ENCODE measurements at regions not wholly inside any gene's neighbourhood (a gene's known extent, or its start where the extent isn't known, plus 50 kb on each side); places are given as distances from the start of the nearest gene placed in this dataset.
"Not testable (repeated sequence)": the region's sequence is repeated elsewhere in the genome, so short reads cannot be mapped to it uniquely, and the experiment has no call there.

GRCh38 chrX:96430756-96431455, 253.7 kb upstream of the DIAPH2 start:
- no peak for DNase-seq (ENCODE audit: low read depth)

GRCh38 chrX:96432647-96433046, 252.0 kb upstream of the DIAPH2 start:
- no peak for DNase-seq (ENCODE audit: low read depth)

- DNase-seq (ENCODE audit: low read depth), result no peak
Observed at GRCh38 chrX:96433409-96434077, 251.1 kb upstream of the DIAPH2 start.

GRCh38 chrX:96435378-96436035, 249.1 kb upstream of the DIAPH2 start:
- DNase-seq (ENCODE audit: low read depth), result no peak

GRCh38 chrX:96436105-96436504, 248.5 kb upstream of the DIAPH2 start:
- DNase-seq (ENCODE audit: low read depth), result peak; percentile 26

GRCh38 chrX:96438803-96439202, 245.8 kb upstream of the DIAPH2 start:
- no peak for DNase-seq (ENCODE audit: low read depth)

GRCh38 chrX:96440941-96441340, 243.7 kb upstream of the DIAPH2 start:
- DNase-seq (ENCODE audit: low read depth), result no peak

GRCh38 chrX:96445531-96446065, 239.0 kb upstream of the DIAPH2 start:
- DNase-seq (ENCODE audit: low read depth), result no peak

- no peak for DNase-seq (ENCODE audit: low read depth)
Observed at GRCh38 chrX:96446524-96446923, 238.1 kb upstream of the DIAPH2 start.

GRCh38 chrX:96447161-96447560, 237.5 kb upstream of the DIAPH2 start:
- DNase-seq (ENCODE audit: low read depth), result no peak

GRCh38 chrX:96449191-96449590, 235.5 kb upstream of the DIAPH2 start:
- DNase-seq (ENCODE audit: low read depth), result no peak

GRCh38 chrX:96449896-96450295, 234.7 kb upstream of the DIAPH2 start:
- no peak for DNase-seq (ENCODE audit: low read depth)

GRCh38 chrX:96453139-96453538, 231.5 kb upstream of the DIAPH2 start:
- no peak for DNase-seq (ENCODE audit: low read depth)

GRCh38 chrX:96455078-96455477, 229.6 kb upstream of the DIAPH2 start:
- no peak for DNase-seq (ENCODE audit: low read depth)

GRCh38 chrX:96464880-96465558, 219.6 kb upstream of the DIAPH2 start:
- no peak for DNase-seq (ENCODE audit: low read depth)

- DNase-seq (ENCODE audit: low read depth), result no peak
Observed at GRCh38 chrX:96474029-96474740, 210.5 kb upstream of the DIAPH2 start.

- DNase-seq (ENCODE audit: low read depth), result no peak
Observed at GRCh38 chrX:96474741-96475125, 209.9 kb upstream of the DIAPH2 start.

GRCh38 chrX:96480081-96480480, 204.6 kb upstream of the DIAPH2 start:
- DNase-seq (ENCODE audit: low read depth), result peak; percentile 2

- DNase-seq (ENCODE audit: low read depth), result no peak
Observed at GRCh38 chrX:96481831-96482230, 202.8 kb upstream of the DIAPH2 start.

- no peak for DNase-seq (ENCODE audit: low read depth)
Observed at GRCh38 chrX:96483647-96484160, 200.9 kb upstream of the DIAPH2 start.

GRCh38 chrX:96486687-96487086, 198.0 kb upstream of the DIAPH2 start:
- not testable (repeated sequence) for DNase-seq (ENCODE audit: low read depth)

GRCh38 chrX:96502507-96502906, 182.1 kb upstream of the DIAPH2 start:
- DNase-seq (ENCODE audit: low read depth), result no peak

Data from GM04504 (cell line).